Upper lobe of left lung (tissue), 6 donors: ENCODE measurements at regions not wholly inside any gene's neighbourhood (a gene's known extent, or its start where the extent isn't known, plus 50 kb on each side); places are given as distances from the start of the nearest gene placed in this dataset.
"Not testable (repeated sequence)": the region's sequence is repeated elsewhere in the genome, so short reads cannot be mapped to it uniquely, and the experiment has no call there.

Experiments
- ATAC-seq, 2 donors: fragments of 200-7000 bp; cut with Tn5 transposase; one replicate each; pipeline ENCODE4 v1.9.1; 2022; ENCODE audit warnings: mild to moderate bottlenecking in 2 of 2, moderate library complexity in 2 of 2; ENCODE audit not compliant: low FRiP score in 2 of 2
- DNase-seq, 2 donors: peaks; one replicate each; pipeline ENCODE4 v3.0.0-alpha.2; 2019 to 2020
- H3K27ac ChIP-seq, 4 donors: fragments of 200-600 bp; sonication (generic); one replicate each; pipeline ENCODE4 v1.5.1; 2016 to 2019
- H3K27me3 ChIP-seq, 4 donors: fragments of 200-600 bp; sonication (generic); one replicate each; pipeline ENCODE4 v1.5.1; 2017 to 2019
- H3K36me3 ChIP-seq, 4 donors: fragments of 200-600 bp; sonication (generic); one replicate each; pipeline ENCODE4 v1.5.1; 2016 to 2019
- H3K4me1 ChIP-seq, 4 donors: fragments of 200-600 bp; sonication (generic); one replicate each; pipeline ENCODE4 v1.5.1; 2018 to 2019
- H3K4me3 ChIP-seq, 4 donors: fragments of 200-600 bp; sonication (generic); one replicate each; pipeline ENCODE4 v1.5.1; 2017 to 2019; ENCODE audit warnings: mild to moderate bottlenecking in 2 of 4, moderate library complexity in 1 of 4
- H3K9me3 ChIP-seq, 4 donors: fragments of 200-600 bp; sonication (generic); one replicate each; pipeline ENCODE4 v1.5.1; 2018 to 2019
- EP300 ChIP-seq, 4 donors: sonication (generic); formaldehyde crosslinking; IDR thresholded peaks; one replicate each; pipeline ENCODE4 v1.5.1; 2017; ENCODE audit warnings: antibody characterized with exemption in 4 of 4, control low read depth in 2 of 4
- POLR2A ChIP-seq, 4 donors: fragments of 450-650 bp; IDR thresholded peaks; one replicate each; pipeline ENCODE4 v1.5.1; 2016 to 2017; ENCODE audit warnings: antibody characterized with exemption in 4 of 4, mild to moderate bottlenecking in 2 of 4
- POLR2AphosphoS5 ChIP-seq, 2 donors: sonication (generic); formaldehyde crosslinking; IDR thresholded peaks; one replicate each; pipeline ENCODE4 v1.5.1; 2017; ENCODE audit warnings: antibody characterized with exemption in 2 of 2
- WGBS, 2 donors: methylation state at CpG; one replicate each; pipeline ENCODE4 v1.1.5; 2017 to 2018; 5-methylcytosine and 5-hydroxymethylcytosine counted together
- TF ChIP-seq, protein P1 (sequence below), 6 experiments: fragments of 450-650 bp in 4 of 6; fragments of 200-600 bp in 2 of 6; sonication (generic) in 2 of 6; IDR thresholded peaks; one replicate each; pipeline ENCODE4 v1.5.1; 2016 to 2019; ENCODE audit warnings: antibody characterized with exemption in 6 of 6
- donor health status: DM: no; HTN: no; CAD: no; lungs with moderate emphysema.
- donor health status: DM: no; HTN: yes; CAD: no; lungs with severe emphysema.

DNA sequence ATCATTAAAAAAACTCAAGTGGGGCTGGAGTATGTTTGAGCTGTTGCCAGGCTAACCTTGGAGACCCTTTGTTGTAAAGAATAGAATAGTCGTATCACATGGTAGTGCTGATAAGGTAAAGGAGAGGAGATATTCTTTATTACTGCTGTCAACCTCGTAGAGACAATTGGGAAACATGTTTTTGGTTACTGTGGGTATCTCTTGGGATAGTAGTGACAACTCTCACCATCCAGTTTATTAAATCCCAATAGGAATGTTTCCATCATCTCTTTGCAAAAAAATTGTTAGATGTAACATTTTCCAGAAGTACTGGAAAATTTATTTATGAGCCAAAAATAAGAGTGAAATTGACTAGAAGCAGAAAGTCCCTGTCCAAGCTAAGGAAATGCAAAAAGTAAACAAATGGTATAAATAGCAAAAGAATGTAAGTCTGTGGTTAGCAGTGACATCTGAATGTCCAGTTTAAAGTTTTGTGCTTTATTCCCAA, 829.3 kb upstream of the CITED2 start:
- no peaks in the 10 kb centered on the region for H3K9me3 ChIP-seq
- H3K27ac ChIP-seq, result peak overlapping the region; percentile 19 to 68 (median 28)
- peaks cover 0 to 17% (median 10%) of the 10 kb centered on the region in 4 donors for H3K4me1 ChIP-seq
- no peaks in the 10 kb centered on the region for H3K27me3 ChIP-seq
- WGBS, 2 donors, result 21 to 28% methylated on average over 2 of the region's 2 CpGs
- ATAC-seq, result no peak
- TF ChIP-seq, protein P1, sequence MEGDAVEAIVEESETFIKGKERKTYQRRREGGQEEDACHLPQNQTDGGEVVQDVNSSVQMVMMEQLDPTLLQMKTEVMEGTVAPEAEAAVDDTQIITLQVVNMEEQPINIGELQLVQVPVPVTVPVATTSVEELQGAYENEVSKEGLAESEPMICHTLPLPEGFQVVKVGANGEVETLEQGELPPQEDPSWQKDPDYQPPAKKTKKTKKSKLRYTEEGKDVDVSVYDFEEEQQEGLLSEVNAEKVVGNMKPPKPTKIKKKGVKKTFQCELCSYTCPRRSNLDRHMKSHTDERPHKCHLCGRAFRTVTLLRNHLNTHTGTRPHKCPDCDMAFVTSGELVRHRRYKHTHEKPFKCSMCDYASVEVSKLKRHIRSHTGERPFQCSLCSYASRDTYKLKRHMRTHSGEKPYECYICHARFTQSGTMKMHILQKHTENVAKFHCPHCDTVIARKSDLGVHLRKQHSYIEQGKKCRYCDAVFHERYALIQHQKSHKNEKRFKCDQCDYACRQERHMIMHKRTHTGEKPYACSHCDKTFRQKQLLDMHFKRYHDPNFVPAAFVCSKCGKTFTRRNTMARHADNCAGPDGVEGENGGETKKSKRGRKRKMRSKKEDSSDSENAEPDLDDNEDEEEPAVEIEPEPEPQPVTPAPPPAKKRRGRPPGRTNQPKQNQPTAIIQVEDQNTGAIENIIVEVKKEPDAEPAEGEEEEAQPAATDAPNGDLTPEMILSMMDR (IDR thresholded peaks at IDR 0.05), result no peak
- TF ChIP-seq POLR2AphosphoS5 (IDR thresholded peaks at IDR 0.05) (no peak), EP300 (IDR thresholded peaks at IDR 0.05) (peak in 1 of 4 donors; percentile 1)
- H3K4me3 ChIP-seq, result no peak overlapping the region
- H3K36me3 ChIP-seq, result no peaks in the 10 kb centered on the region
- DNase-seq, result no peak

DNA sequence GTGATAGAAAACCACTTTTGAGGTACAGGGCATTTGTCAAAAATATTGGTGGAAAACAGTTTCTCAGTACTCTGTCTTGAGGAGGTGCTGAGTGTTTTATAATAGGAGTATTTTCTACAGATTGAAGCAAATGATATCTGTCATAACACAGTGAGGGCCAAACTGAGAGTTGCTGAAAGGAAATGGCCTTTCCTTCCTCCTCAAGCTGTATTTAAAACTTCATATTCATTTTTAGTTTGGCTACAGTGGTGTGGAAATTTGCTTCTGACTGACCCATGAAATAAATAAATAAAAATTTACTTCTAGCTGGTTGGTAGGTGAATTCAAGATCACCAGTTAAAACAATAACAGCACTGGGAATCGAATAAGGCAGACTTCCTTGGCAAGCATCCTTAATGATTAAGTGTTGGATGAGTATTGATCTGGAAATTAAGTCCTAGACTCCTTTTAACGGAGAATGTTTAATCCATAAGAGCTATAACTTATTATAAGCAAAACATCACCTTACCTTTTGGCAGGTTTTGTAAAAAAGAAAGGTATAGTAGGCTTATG, 828.6 kb upstream of the CITED2 start:
- Histone ChIP-seq H3K4me3 (no peak overlapping the region), H3K27ac (peak overlapping the region; percentile 19 to 68 (median 28)), H3K36me3 (no peaks in the 10 kb centered on the region), H3K9me3 (no peaks in the 10 kb centered on the region), H3K4me1 (peaks cover 0 to 17% (median 10%) of the 10 kb centered on the region in 4 donors), H3K27me3 (no peaks in the 10 kb centered on the region)
- 30 to 45% methylated on average over 2 of the region's 2 CpGs for WGBS, 2 donors
- no peak for ATAC-seq
- DNase-seq, result no peak
- no peak for TF ChIP-seq EP300 (IDR thresholded peaks at IDR 0.05)
- no peak for TF ChIP-seq POLR2A (IDR thresholded peaks at IDR 0.05)
- no peak for TF ChIP-seq POLR2AphosphoS5 (IDR thresholded peaks at IDR 0.05)
- TF ChIP-seq, protein P1 (IDR thresholded peaks at IDR 0.05), result no peak

DNA sequence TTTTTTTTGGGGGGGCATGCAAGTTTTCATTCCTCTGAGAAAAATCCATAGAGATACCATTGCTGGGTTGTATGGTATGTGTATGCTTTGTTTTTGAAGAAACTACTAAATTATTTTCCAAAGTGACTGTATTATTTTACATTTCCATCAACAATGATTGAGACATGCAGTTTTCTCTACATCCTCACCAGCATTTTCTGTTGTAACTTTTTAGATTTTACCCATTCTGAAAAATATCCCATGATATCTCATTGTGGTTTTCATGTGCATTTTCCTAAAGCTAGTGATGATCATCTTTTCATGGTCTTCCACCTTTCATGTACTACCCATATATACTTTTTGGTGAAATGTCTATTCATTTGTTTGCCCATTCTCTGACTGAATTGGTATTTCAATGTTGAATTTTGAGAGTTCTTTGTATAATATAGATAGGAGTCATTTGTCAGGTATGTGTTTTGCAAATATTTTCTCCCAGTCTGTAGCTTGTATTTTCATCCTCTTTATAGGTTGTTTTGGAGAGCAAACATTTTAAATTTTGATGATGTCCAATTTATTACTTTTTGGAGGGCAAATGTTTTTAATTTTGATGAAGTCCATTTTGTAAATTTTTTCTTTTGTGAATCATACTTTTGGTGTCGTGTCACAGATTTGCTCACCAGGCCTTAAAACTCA, 827.5 kb upstream of the CITED2 start:
- no peak for DNase-seq
- TF ChIP-seq EP300 (IDR thresholded peaks at IDR 0.05), result no peak
- ATAC-seq, result no peak
- H3K9me3 ChIP-seq, result no peaks in the 10 kb centered on the region
- H3K4me1 ChIP-seq, result peaks cover 0 to 17% (median 10%) of the 10 kb centered on the region in 4 donors
- WGBS, 2 donors, result 95 to 97% methylated on average over 1 of the region's 1 CpG
- no peaks in the 10 kb centered on the region for H3K27me3 ChIP-seq
- H3K4me3 ChIP-seq, result no peak overlapping the region
- H3K27ac ChIP-seq, result no peak overlapping the region
- H3K36me3 ChIP-seq, result no peaks in the 10 kb centered on the region

DNA sequence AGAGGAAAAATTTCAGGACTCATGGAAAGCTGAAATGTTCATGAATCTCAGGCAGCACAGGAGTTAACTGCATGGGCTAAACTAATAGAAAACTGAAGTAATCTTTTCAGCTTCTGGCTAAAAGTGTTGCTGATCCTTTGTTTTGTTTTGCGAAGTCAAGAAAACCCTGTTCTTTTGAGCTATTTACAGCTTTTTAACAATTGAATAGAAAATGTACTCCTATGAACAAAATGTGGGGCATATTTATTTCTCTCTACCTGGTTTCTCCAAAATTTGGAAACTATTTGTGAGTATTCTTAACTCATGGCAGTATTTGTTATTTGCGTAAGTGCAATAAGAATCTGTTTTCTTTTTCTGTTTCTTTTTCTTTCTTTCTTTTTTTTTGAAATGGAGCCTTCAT, 818.8 kb upstream of the CITED2 start:
- no peak for TF ChIP-seq EP300 (IDR thresholded peaks at IDR 0.05)
- TF ChIP-seq POLR2A (IDR thresholded peaks at IDR 0.05), result no peak
- TF ChIP-seq, protein P1 (IDR thresholded peaks at IDR 0.05), result no peak
- TF ChIP-seq POLR2AphosphoS5 (IDR thresholded peaks at IDR 0.05), result no peak
- Histone ChIP-seq H3K9me3 (peaks cover 0 to 16% (median 7%) of the 10 kb centered on the region in 4 donors), H3K4me1 (no peaks in the 10 kb centered on the region)

DNA sequence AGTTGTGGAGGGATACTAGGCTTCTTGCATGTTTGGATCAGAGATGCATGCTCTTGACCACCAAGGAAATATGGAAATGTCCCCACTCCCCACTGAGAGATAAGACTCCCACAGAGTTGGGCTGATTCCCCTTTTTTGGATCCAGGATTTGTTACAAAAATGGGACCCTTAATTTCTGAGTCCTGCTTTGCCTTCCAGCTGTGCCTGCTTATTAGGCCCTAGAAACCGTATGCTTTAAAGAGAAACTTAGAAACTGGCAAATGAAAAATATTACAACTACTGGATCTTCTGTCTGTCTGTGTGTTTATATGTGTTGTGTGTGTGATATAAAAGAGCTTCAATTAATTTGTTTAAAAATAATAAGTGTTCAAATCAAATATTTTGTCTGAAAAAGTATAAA, 817.6 kb upstream of the CITED2 start:
- no peaks in the 10 kb centered on the region for H3K27me3 ChIP-seq
- H3K27ac ChIP-seq, result no peak overlapping the region
- no peak overlapping the region for H3K4me3 ChIP-seq
- DNase-seq (no peak), ATAC-seq (no peak)
- TF ChIP-seq EP300 (IDR thresholded peaks at IDR 0.05), result no peak
- TF ChIP-seq, protein P1 (IDR thresholded peaks at IDR 0.05), result no peak
- TF ChIP-seq POLR2AphosphoS5 (IDR thresholded peaks at IDR 0.05), result no peak
- no peak for TF ChIP-seq POLR2A (IDR thresholded peaks at IDR 0.05)
- no peaks in the 10 kb centered on the region for H3K36me3 ChIP-seq
- H3K4me1 ChIP-seq, result no peaks in the 10 kb centered on the region
- peaks cover 0 to 21% (median 7%) of the 10 kb centered on the region in 4 donors for H3K9me3 ChIP-seq
- 93 to 96% methylated on average over 1 of the region's 1 CpG for WGBS, 2 donors

More for the DNA sequence above, 818.8 kb upstream of the CITED2 start:
- Histone ChIP-seq H3K36me3 (no peaks in the 10 kb centered on the region), H3K4me3 (no peak overlapping the region), H3K27me3 (no peaks in the 10 kb centered on the region), H3K27ac (no peak overlapping the region)
- DNase-seq, result no peak
- ATAC-seq, result no peak
- WGBS, 2 donors, result 95 to 98% methylated on average over 2 of the region's 2 CpGs

DNA sequence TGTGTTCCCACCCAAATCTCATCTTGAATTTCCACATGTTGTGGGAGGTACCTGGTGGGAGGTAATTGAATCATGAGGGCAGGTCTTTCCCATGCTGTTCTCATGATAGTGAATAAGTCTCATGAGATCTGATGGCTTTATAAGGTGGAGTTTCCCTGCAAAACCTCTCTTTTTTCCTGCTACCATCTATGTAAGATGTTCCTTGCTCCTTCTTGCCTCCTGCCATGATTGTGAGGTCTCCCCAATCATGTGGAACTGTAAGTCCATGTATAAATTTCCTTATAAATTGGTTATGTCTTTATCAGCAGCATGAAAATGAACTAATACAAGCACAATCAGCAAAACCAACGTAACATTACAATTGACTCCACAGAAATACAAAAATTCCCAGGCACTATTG, 814.8 kb upstream of the CITED2 start:
- 74 to 85% methylated on average over 1 of the region's 1 CpG for WGBS, 2 donors
- ATAC-seq, H3K36me3 ChIP-seq, H3K27me3 ChIP-seq, H3K4me1 ChIP-seq, H3K4me3 ChIP-seq, DNase-seq, H3K27ac ChIP-seq: not testable (repeated sequence)
- peaks cover 0 to 21% (median 7%) of the 10 kb centered on the region in 4 donors for H3K9me3 ChIP-seq
